ENCODE measurements at regions not wholly inside any gene's neighbourhood (a gene's known extent, or its start where the extent isn't known, plus 50 kb on each side); places are given as distances from the start of the nearest gene placed in this dataset.

- no peak for TF ChIP-seq CTCF (conservative IDR thresholded peaks at IDR 0.05; ENCODE audit: low read depth in 2 of 2)
- no peak for TF ChIP-seq EZH2 (IDR thresholded peaks at IDR 0.05; ENCODE audit: low read depth, unreplicated experiment)
- no peak for TF ChIP-seq REST (IDR thresholded peaks at IDR 0.05; ENCODE audit: unreplicated experiment)
- TF ChIP-seq ETS1 (IDR thresholded peaks at IDR 0.05), result no peak
These were observed 61.2 kb upstream of the ABLIM1 start for GRCh38 chr10:114719311-114719710.
